GM23338 (cell line): ENCODE measurements at regions not wholly inside any gene's neighbourhood (a gene's known extent, or its start where the extent isn't known, plus 50 kb on each side); places are given as distances from the start of the nearest gene placed in this dataset.

ENCODE experiments used
- ATAC-seq: fragments of 200-7000 bp; cut with Tn5 transposase; 3 replicates; pipeline ENCODE4 v1.9.1; 2020
- DNase-seq: peaks from one replicate; pipeline ENCODE4 v3.0.0-alpha.2; 2015; ENCODE audit warnings: low spot score
- H2AFZ ChIP-seq: fragments of 200-600 bp; sonication (generic); 2 replicates; pipeline ENCODE4 v1.8.0; 2016; ENCODE audit warnings: antibody characterized with exemption, mild to moderate bottlenecking, moderate library complexity
- H3F3A ChIP-seq: fragments of 200-600 bp; sonication (generic); replicated peaks from 2 replicates; pipeline ENCODE4 v1.8.0; 2017; ENCODE audit warnings: antibody characterized with exemption, mixed run types, low read depth
- H3K27ac ChIP-seq: fragments of 200-600 bp; sonication (generic); 2 replicates; pipeline ENCODE4 v1.6.1; 2016; ENCODE audit warnings: low read depth
- H3K27me3 ChIP-seq: fragments of 200-600 bp; sonication (generic); 2 replicates; pipeline ENCODE4 v1.8.0; 2016; ENCODE audit warnings: mild to moderate bottlenecking, mixed run types, moderate library complexity; ENCODE audit not compliant: insufficient read depth
- H3K36me3 ChIP-seq: fragments of 200-600 bp; sonication (generic); 2 replicates; pipeline ENCODE4 v1.8.0; 2016; ENCODE audit warnings: mild to moderate bottlenecking; ENCODE audit not compliant: insufficient read depth
- H3K4me1 ChIP-seq: fragments of 200-600 bp; sonication (generic); 2 replicates; pipeline ENCODE4 v1.8.0; 2016; ENCODE audit warnings: mild to moderate bottlenecking, moderate library complexity; ENCODE audit not compliant: insufficient read depth
- H3K4me2 ChIP-seq: fragments of 200-600 bp; sonication (generic); 2 replicates; pipeline ENCODE4 v1.7.1; 2017; ENCODE audit warnings: mixed run types
- H3K4me3 ChIP-seq: fragments of 200-600 bp; sonication (generic); 2 replicates; pipeline ENCODE4 v1.6.1; 2016; ENCODE audit warnings: mixed run types
- H3K79me2 ChIP-seq: fragments of 200-600 bp; sonication (generic); replicated peaks from 2 replicates; pipeline ENCODE4 v1.8.0; 2017; ENCODE audit warnings: mild to moderate bottlenecking; ENCODE audit not compliant: insufficient read depth
- H3K9me2 ChIP-seq: fragments of 200-600 bp; sonication (generic); 2 replicates; pipeline ENCODE4 v1.8.0; 2017; ENCODE audit not compliant: insufficient read depth
- H4K20me1 ChIP-seq: fragments of 200-600 bp; sonication (generic); replicated peaks from 2 replicates; pipeline ENCODE4 v1.8.0; 2017; ENCODE audit warnings: mild to moderate bottlenecking; ENCODE audit not compliant: insufficient read depth
- H3K27ac Mint-ChIP-seq: 2 replicates; pipeline ENCODE4 v1.8.0; 2020; ENCODE audit warnings: inconsistent platforms, mild to moderate bottlenecking, moderate library complexity, mixed read lengths
- H3K27me3 Mint-ChIP-seq: 3 replicates; pipeline ENCODE4 v1.8.0; 2022; ENCODE audit warnings: low read depth, mild to moderate bottlenecking, moderate library complexity, mixed read lengths, inconsistent platforms; ENCODE audit not compliant: insufficient read depth, poor library complexity
- H3K36me3 Mint-ChIP-seq: 3 replicates; pipeline ENCODE4 v1.8.0; 2021; ENCODE audit warnings: low read depth, mild to moderate bottlenecking, inconsistent platforms, moderate library complexity, mixed read lengths
- H3K4me1 Mint-ChIP-seq: 3 replicates; pipeline ENCODE4 v1.8.0; 2020; ENCODE audit warnings: mild to moderate bottlenecking, inconsistent platforms, mixed read lengths
- H3K4me3 Mint-ChIP-seq: 3 replicates; pipeline ENCODE4 v1.8.0; 2021; ENCODE audit warnings: moderate library complexity, mild to moderate bottlenecking, inconsistent platforms, mixed read lengths
- H3K9me3 Mint-ChIP-seq: 3 replicates; pipeline ENCODE4 v1.8.0; 2020; ENCODE audit warnings: moderate library complexity, mild to moderate bottlenecking, inconsistent platforms, mixed read lengths
- EZH2 ChIP-seq: fragments of 200-600 bp; sonication (generic); IDR thresholded peaks from one replicate; pipeline ENCODE4 v1.8.0; 2017; ENCODE audit warnings: antibody characterized with exemption, mild to moderate bottlenecking, low read depth; ENCODE audit not compliant: unreplicated experiment
- EZH2phosphoT487 ChIP-seq: fragments of 200-600 bp; sonication (generic); IDR thresholded peaks from one replicate; pipeline ENCODE4 v1.8.1; 2018; ENCODE audit warnings: antibody characterized with exemption; ENCODE audit not compliant: unreplicated experiment
- JUNB ChIP-seq: IDR thresholded peaks from one replicate; pipeline ENCODE4 v1.6.1; 2016; ENCODE audit warnings: antibody characterized with exemption; ENCODE audit not compliant: unreplicated experiment
- NANOG ChIP-seq: IDR thresholded peaks from 2 replicates; pipeline ENCODE4 v1.6.1; 2016; ENCODE audit warnings: antibody characterized with exemption, borderline replicate concordance
- ZNF331 ChIP-seq: fragments of 250-450 bp; sonication (Bioruptor Pico); IDR thresholded peaks from 2 replicates; pipeline ENCODE4 v1.5.0; 2020; ENCODE audit warnings: low read depth, mild to moderate bottlenecking, moderate library complexity
- ZNF462 ChIP-seq: fragments of 250-450 bp; sonication (Bioruptor Pico); IDR thresholded peaks from 2 replicates; pipeline ENCODE4 v1.5.0; 2020; ENCODE audit warnings: mild to moderate bottlenecking, moderate library complexity
- TF ChIP-seq, protein P1 (sequence below): IDR thresholded peaks from 2 replicates; pipeline ENCODE4 v1.6.1; 2016; ENCODE audit warnings: antibody characterized with exemption

DNA sequence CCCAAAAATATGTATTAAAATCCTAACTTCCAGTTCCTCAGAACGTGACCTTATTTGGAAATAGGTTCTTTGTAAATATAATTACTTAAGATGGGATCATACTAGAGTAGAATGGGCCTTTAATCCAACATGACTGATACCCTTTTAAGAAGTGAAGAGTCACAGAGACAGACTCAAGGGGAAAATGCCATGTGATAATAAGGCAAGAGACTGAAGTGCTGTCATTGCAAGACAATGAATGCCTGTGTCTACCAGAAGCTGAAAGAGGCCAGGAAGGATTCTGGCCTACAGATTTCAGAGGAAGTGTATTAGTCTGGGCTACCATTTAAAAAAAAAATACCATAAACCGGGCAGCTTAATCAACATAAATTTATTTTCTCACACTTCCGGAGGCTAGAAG lies 85.9 kb upstream of the LRRC55 start:
- H3K27ac ChIP-seq, result no peak overlapping the region
- no peak overlapping the region for H3K4me2 ChIP-seq
- no peak for ATAC-seq
- H4K20me1 ChIP-seq, result no peaks in the 10 kb centered on the region
- peaks cover 4% of the 10 kb centered on the region; the same call in 1 of the 2 replicates for H3K4me1 ChIP-seq
- no peak overlapping the region for H2AFZ ChIP-seq
- Mint-ChIP-seq H3K4me3 (no peak overlapping the region), H3K36me3 (no peaks in the 10 kb centered on the region), H3K27ac (no peak overlapping the region), H3K27me3 (no peaks in the 10 kb centered on the region), H3K4me1 (peaks cover 3% of the 10 kb centered on the region; the same call in 2 of the 3 replicates), H3K9me3 (no peaks in the 10 kb centered on the region)
- peaks cover 12% of the 10 kb centered on the region; the same call in 1 of the 2 replicates for H3K9me2 ChIP-seq
- no peaks in the 10 kb centered on the region for H3K79me2 ChIP-seq
- TF ChIP-seq ZNF331, result no peak
- no peak for TF ChIP-seq NANOG
- no peak for TF ChIP-seq ZNF462 (CRISPR knock-in tag)
- TF ChIP-seq JUNB, result no peak
- no peak for TF ChIP-seq EZH2phosphoT487
- TF ChIP-seq, protein P1, sequence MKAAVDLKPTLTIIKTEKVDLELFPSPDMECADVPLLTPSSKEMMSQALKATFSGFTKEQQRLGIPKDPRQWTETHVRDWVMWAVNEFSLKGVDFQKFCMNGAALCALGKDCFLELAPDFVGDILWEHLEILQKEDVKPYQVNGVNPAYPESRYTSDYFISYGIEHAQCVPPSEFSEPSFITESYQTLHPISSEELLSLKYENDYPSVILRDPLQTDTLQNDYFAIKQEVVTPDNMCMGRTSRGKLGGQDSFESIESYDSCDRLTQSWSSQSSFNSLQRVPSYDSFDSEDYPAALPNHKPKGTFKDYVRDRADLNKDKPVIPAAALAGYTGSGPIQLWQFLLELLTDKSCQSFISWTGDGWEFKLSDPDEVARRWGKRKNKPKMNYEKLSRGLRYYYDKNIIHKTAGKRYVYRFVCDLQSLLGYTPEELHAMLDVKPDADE, result no peak
- no peak for TF ChIP-seq EZH2
- no peak overlapping the region for H3K4me3 ChIP-seq
- H3K36me3 ChIP-seq, result no peaks in the 10 kb centered on the region
- DNase-seq, result no peak
- H3K27me3 ChIP-seq, result no peaks in the 10 kb centered on the region
- no peaks in the 10 kb centered on the region for H3F3A ChIP-seq
